Lower leg skin (tissue), 4 donors: ENCODE measurements at regions not wholly inside any gene's neighbourhood (a gene's known extent, or its start where the extent isn't known, plus 50 kb on each side); places are given as distances from the start of the nearest gene placed in this dataset.

Experiments used
- DNase-seq, 2 donors: peaks; one replicate each; pipeline ENCODE4 v3.0.0-alpha.2; 2019; ENCODE audit warnings: low spot score in 2 of 2
- H3K4me3 ChIP-seq: fragments of 200-600 bp; sonication (generic); 2 replicates; pipeline ENCODE4 v1.5.1; 2017; ENCODE audit warnings: mild to moderate bottlenecking, low read depth; ENCODE audit not compliant: poor library complexity, severe bottlenecking
- CTCF ChIP-seq, 3 donors: fragments of 450-650 bp; IDR thresholded peaks; one replicate each; pipeline ENCODE4 v1.5.1; 2016; ENCODE audit warnings: antibody characterized with exemption in 3 of 3, mild to moderate bottlenecking in 3 of 3, moderate library complexity in 2 of 3
- POLR2A ChIP-seq, 2 donors: fragments of 450-650 bp; IDR thresholded peaks; one replicate each; pipeline ENCODE4 v1.6.1; 2016 to 2017; ENCODE audit warnings: antibody characterized with exemption in 2 of 2, mild to moderate bottlenecking in 1 of 2, moderate library complexity in 1 of 2
- WGBS, 2 donors: methylation state at CpG; one replicate each; pipeline ENCODE4 v1.1.5; 2018; 5-methylcytosine and 5-hydroxymethylcytosine counted together
- intact Hi-C: fragments of 100-400 bp; cut with DNase I; formaldehyde crosslinking; loops from one replicate; pipeline ENCODE4 v1.15.0; 2023; ENCODE audit warnings: low total_unique reads

GRCh38 chr2:36174920-36175319, 180.7 kb upstream of the CRIM1 start:
- no peak for DNase-seq
- TF ChIP-seq POLR2A (IDR thresholded peaks at IDR 0.05) (no peak), CTCF (IDR thresholded peaks at IDR 0.05) (no peak)
- 72 to 84% methylated on average over 1 of the region's 1 CpG for WGBS, 2 donors
- intact Hi-C loops: no loop called here
- no peak overlapping the region for H3K4me3 ChIP-seq

- no peak for TF ChIP-seq POLR2A (IDR thresholded peaks at IDR 0.05)
- TF ChIP-seq CTCF (IDR thresholded peaks at IDR 0.05): no peak
- no peak for DNase-seq
- 35 to 56% methylated on average over 6 of the region's 6 CpGs for WGBS, 2 donors
- H3K4me3 ChIP-seq: no peak overlapping the region
- intact Hi-C loops: no loop called here
These were observed 181.7 kb upstream of the CRIM1 start for GRCh38 chr2:36173760-36174404.

- intact Hi-C loops: no loop called here
- no peak overlapping the region for H3K4me3 ChIP-seq
- no peak for DNase-seq
- no peak for TF ChIP-seq CTCF (IDR thresholded peaks at IDR 0.05)
- no peak for TF ChIP-seq POLR2A (IDR thresholded peaks at IDR 0.05)
- 46% methylated on average over 5 of the region's 5 CpGs for WGBS, 2 donors
These were observed 182.8 kb upstream of the CRIM1 start for GRCh38 chr2:36172824-36173223.

- no peak overlapping the region for H3K4me3 ChIP-seq
- TF ChIP-seq POLR2A (IDR thresholded peaks at IDR 0.05): no peak
- TF ChIP-seq CTCF (IDR thresholded peaks at IDR 0.05): no peak
- intact Hi-C loops: no loop called here
- 24% methylated on average over 2 of the region's 2 CpGs for WGBS, 2 donors
- DNase-seq: no peak
These were observed 184.8 kb upstream of the CRIM1 start for GRCh38 chr2:36170805-36171204.

GRCh38 chr2:36169843-36170242, 185.7 kb upstream of the CRIM1 start:
- intact Hi-C loops: no loop called here
- DNase-seq: no peak
- 46 to 68% methylated on average over 1 of the region's 1 CpG for WGBS, 2 donors
- no peak overlapping the region for H3K4me3 ChIP-seq
- TF ChIP-seq CTCF (IDR thresholded peaks at IDR 0.05) (no peak), POLR2A (IDR thresholded peaks at IDR 0.05) (no peak)

- H3K4me3 ChIP-seq: no peak overlapping the region
- TF ChIP-seq CTCF (IDR thresholded peaks at IDR 0.05) (no peak), POLR2A (IDR thresholded peaks at IDR 0.05) (no peak)
- intact Hi-C loops: no loop called here
- 49 to 59% methylated on average over 2 of the region's 2 CpGs for WGBS, 2 donors
- DNase-seq: no peak
These were observed 187.5 kb upstream of the CRIM1 start for GRCh38 chr2:36168115-36168514.
